HFF-Myc (cell line): ENCODE measurements at regions not wholly inside any gene's neighbourhood (a gene's known extent, or its start where the extent isn't known, plus 50 kb on each side); places are given as distances from the start of the nearest gene placed in this dataset.

Experiments used
- DNase-seq: peaks from one replicate; pipeline ENCODE4 v3.0.0-alpha.2; 2011; ENCODE audit warnings: low read depth; ENCODE audit errors: extremely low read depth
- H3K4me3 ChIP-seq: replicated peaks from 2 replicates; pipeline ENCODE4 v1.5.1; 2011; ENCODE audit warnings: low read depth, mild to moderate bottlenecking, control low read depth, low read length
- TF ChIP-seq, protein P1 (sequence below): IDR thresholded peaks from 2 replicates; pipeline ENCODE4 v1.5.1; 2012; ENCODE audit warnings: mild to moderate bottlenecking, low read depth, low read length, control low read depth; ENCODE audit errors: missing control alignments

DNA sequence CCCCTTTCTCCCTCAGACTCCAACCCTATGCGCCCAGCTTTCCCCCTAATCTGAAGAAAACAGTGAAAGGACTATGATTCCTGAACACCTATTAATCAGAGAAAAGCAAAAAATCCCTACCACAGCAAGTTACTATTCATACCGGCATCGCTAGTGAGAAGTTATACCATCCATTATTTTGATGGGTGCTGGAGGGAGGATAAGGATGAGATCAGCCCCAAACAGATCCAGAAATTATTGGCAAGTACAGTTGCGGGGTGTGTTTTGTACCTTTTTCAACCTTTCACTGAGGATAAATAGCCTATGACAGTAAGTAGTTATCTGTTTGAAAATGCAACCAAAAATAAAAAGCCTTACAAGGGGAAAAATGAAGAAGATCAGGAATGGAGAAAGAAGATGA lies 59.9 kb upstream of the ADAMTS9 start:
- no peak for DNase-seq
- H3K4me3 ChIP-seq, result no peak overlapping the region
- TF ChIP-seq, protein P1, sequence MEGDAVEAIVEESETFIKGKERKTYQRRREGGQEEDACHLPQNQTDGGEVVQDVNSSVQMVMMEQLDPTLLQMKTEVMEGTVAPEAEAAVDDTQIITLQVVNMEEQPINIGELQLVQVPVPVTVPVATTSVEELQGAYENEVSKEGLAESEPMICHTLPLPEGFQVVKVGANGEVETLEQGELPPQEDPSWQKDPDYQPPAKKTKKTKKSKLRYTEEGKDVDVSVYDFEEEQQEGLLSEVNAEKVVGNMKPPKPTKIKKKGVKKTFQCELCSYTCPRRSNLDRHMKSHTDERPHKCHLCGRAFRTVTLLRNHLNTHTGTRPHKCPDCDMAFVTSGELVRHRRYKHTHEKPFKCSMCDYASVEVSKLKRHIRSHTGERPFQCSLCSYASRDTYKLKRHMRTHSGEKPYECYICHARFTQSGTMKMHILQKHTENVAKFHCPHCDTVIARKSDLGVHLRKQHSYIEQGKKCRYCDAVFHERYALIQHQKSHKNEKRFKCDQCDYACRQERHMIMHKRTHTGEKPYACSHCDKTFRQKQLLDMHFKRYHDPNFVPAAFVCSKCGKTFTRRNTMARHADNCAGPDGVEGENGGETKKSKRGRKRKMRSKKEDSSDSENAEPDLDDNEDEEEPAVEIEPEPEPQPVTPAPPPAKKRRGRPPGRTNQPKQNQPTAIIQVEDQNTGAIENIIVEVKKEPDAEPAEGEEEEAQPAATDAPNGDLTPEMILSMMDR, result no peak

DNA sequence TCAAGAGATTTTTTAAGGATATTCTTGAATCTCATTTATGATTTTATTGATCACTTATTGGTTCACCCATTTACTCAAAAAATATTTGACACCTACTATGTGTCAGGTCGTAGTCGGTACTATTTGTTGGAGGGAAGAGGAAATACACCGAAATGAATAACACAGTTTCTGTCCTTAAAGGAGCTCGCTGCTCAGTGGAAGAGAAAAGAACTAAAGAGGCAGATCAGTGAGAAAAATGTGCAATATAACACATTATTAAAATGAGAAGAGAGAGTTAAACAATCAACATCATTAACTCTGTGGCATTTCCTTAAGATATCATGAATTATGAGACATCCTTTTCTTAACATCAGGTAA lies 56.1 kb upstream of the ADAMTS9 start:
- TF ChIP-seq, protein P1, result no peak
- DNase-seq, result no peak
- no peak overlapping the region for H3K4me3 ChIP-seq

DNA sequence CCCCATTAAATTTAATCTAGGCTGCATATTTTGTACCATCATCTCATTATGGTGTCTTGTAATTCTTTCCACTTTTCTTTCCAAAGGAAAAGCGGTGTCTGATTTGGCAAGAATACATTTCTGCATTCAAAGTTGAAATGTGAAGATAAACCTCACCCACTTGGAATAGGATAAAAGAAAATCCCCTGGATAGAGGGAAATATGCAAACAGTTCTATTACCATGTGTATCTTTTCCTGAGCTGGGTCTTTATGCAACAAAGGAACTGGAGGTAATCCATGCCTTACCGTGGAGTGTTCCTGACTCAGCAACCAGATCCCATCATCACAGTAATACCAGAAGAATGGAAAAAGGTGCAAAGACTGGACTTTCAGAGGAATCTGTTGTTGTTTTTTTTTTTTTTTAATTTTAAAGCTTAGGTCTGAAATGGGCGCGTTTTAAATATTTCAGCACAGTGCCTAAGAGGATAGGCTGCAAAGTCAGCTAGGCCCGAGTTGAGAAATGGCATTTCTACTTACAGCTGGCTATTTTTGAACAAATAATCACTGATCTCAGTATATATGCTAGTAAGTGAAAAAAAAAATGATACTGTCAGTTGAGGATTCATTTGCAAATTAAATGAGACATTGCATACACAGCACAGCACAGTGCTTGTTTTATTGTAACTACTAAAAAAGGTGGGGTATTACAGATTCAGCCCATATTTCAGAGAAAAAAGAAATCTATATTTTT lies 55.5 kb upstream of the ADAMTS9 start:
- TF ChIP-seq, protein P1, result no peak

DNA sequence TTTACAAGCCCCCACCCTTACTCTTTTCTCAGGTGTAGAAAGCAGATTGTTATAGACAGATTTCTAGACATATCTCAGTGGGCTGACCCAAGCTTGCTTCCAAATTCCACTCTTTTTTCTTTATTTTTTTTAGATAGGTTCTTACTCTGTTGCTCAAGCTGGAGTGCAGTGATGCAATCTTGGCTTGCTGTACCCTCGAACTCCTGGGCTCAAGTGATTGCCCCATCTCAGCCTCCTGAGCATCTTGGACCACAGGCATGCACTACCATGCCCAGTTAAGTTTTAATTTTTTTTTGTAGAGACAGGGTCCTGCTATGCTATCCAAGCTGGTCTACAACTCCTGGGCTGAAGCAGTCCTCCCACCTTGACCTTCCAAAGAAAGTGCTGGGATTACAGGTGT lies 53.5 kb upstream of the ADAMTS9 start:
- no peak overlapping the region for H3K4me3 ChIP-seq
- DNase-seq, result no peak
- TF ChIP-seq, protein P1, result no peak

More for the DNA sequence above, 55.5 kb upstream of the ADAMTS9 start:
- no peak for DNase-seq
- H3K4me3 ChIP-seq, result no peak overlapping the region

DNA sequence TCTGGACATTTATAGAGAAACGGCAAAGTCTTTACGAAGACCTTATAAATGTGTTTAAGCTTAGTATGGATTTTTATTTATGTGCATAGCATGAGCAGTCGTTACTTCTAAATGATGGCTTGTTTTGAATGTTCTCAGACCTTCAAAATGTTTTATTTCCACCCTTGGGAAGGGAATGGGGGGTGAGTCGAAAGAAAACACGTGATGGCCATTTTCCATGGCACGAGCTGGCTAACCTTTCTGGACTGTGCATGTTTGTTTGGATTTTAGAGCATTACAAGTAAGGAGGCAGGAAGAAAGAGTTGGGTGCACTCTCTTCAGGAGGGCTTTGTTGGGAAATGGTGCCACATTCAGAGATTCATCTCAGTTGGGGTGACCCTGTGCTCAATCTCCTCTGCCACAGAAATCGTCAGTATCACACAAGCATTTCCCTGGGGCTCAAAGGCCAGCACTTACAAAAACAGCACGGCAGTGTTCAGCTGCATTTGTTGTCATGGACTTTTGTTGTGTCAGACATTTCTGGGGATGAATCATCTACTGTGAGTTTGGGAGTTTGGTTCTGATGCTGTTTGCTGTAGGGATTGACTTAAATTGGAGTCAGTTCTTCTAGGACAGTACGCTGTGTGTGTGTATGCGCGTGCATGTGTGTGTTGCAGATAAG lies 52.3 kb upstream of the ADAMTS9 start:
- no peak for DNase-seq
- no peak overlapping the region for H3K4me3 ChIP-seq
- TF ChIP-seq, protein P1, result no peak
